ENCODE measurements at regions not wholly inside any gene's neighbourhood (a gene's known extent, or its start where the extent isn't known, plus 50 kb on each side); places are given as distances from the start of the nearest gene placed in this dataset.

DNA sequence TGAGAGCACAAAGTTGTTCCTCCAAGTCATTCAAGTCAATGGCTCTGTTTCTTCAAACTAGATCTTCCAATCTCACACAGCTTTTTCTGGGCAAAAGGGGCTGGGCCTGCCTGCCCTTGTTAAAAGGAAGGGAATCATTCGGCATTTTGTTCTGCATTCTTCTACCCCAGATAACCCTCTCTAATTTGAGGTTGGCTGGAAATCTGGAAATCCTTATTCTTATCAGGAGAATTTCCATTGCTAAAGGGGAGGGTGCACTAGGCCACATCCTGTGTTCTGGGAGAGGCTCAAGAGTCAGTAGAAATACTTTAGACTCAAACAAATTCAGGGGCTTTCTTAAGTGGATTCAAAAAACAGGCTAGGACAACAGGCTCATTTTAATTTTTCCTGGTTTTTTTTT lies 384.7 kb upstream of the ZNF462 start:
- TF ChIP-seq, protein P1, sequence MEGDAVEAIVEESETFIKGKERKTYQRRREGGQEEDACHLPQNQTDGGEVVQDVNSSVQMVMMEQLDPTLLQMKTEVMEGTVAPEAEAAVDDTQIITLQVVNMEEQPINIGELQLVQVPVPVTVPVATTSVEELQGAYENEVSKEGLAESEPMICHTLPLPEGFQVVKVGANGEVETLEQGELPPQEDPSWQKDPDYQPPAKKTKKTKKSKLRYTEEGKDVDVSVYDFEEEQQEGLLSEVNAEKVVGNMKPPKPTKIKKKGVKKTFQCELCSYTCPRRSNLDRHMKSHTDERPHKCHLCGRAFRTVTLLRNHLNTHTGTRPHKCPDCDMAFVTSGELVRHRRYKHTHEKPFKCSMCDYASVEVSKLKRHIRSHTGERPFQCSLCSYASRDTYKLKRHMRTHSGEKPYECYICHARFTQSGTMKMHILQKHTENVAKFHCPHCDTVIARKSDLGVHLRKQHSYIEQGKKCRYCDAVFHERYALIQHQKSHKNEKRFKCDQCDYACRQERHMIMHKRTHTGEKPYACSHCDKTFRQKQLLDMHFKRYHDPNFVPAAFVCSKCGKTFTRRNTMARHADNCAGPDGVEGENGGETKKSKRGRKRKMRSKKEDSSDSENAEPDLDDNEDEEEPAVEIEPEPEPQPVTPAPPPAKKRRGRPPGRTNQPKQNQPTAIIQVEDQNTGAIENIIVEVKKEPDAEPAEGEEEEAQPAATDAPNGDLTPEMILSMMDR (IDR thresholded peaks at IDR 0.05; ENCODE audit: poor library complexity, severe bottlenecking) = no peak
- H3K27me3 ChIP-seq (ENCODE audit: insufficient read depth, poor library complexity, severe bottlenecking) = no peaks in the 10 kb centered on the region
- H3K27ac ChIP-seq (ENCODE audit: poor library complexity, severe bottlenecking) = no peak overlapping the region
- no peak overlapping the region for H3K4me3 ChIP-seq (ENCODE audit: severe bottlenecking)
- DNase-seq (ENCODE audit: low spot score) = no peak
- no peaks in the 10 kb centered on the region for H3K36me3 ChIP-seq (ENCODE audit: low read depth)
- ATAC-seq (ENCODE audit: low read depth) = no peak
- H3K4me1 ChIP-seq (ENCODE audit: insufficient read depth, poor library complexity, severe bottlenecking) = peaks cover 17% of the 10 kb centered on the region
- no peaks in the 10 kb centered on the region for H3K9me3 ChIP-seq (ENCODE audit: severe bottlenecking)

GRCh38 chr9:106478727-106479126 lies 384.2 kb upstream of the ZNF462 start:
- Histone ChIP-seq H3K4me1 (ENCODE audit: insufficient read depth, poor library complexity, severe bottlenecking) (peaks cover 18% of the 10 kb centered on the region), H3K4me3 (ENCODE audit: severe bottlenecking) (no peak overlapping the region), H3K9me3 (ENCODE audit: severe bottlenecking) (no peaks in the 10 kb centered on the region), H3K27ac (ENCODE audit: poor library complexity, severe bottlenecking) (no peak overlapping the region), H3K36me3 (ENCODE audit: low read depth) (no peaks in the 10 kb centered on the region), H3K27me3 (ENCODE audit: insufficient read depth, poor library complexity, severe bottlenecking) (no peaks in the 10 kb centered on the region)
- no peak for ATAC-seq (ENCODE audit: low read depth)
- DNase-seq (ENCODE audit: low spot score) = no peak
- TF ChIP-seq, protein P1 (IDR thresholded peaks at IDR 0.05; ENCODE audit: poor library complexity, severe bottlenecking) = no peak

GRCh38 chr9:106479679-106480078 lies 383.3 kb upstream of the ZNF462 start:
- ATAC-seq (ENCODE audit: low read depth) = peak; percentile 65
- H3K9me3 ChIP-seq (ENCODE audit: severe bottlenecking) = no peaks in the 10 kb centered on the region
- no peak overlapping the region for H3K4me3 ChIP-seq (ENCODE audit: severe bottlenecking)
- H3K4me1 ChIP-seq (ENCODE audit: insufficient read depth, poor library complexity, severe bottlenecking) = peaks cover 18% of the 10 kb centered on the region
- DNase-seq (ENCODE audit: low spot score) = no peak
- TF ChIP-seq, protein P1 (IDR thresholded peaks at IDR 0.05; ENCODE audit: poor library complexity, severe bottlenecking) = no peak
- H3K27me3 ChIP-seq (ENCODE audit: insufficient read depth, poor library complexity, severe bottlenecking) = no peaks in the 10 kb centered on the region
- peak overlapping the region; percentile 18 for H3K27ac ChIP-seq (ENCODE audit: poor library complexity, severe bottlenecking)
- H3K36me3 ChIP-seq (ENCODE audit: low read depth) = no peaks in the 10 kb centered on the region

DNA sequence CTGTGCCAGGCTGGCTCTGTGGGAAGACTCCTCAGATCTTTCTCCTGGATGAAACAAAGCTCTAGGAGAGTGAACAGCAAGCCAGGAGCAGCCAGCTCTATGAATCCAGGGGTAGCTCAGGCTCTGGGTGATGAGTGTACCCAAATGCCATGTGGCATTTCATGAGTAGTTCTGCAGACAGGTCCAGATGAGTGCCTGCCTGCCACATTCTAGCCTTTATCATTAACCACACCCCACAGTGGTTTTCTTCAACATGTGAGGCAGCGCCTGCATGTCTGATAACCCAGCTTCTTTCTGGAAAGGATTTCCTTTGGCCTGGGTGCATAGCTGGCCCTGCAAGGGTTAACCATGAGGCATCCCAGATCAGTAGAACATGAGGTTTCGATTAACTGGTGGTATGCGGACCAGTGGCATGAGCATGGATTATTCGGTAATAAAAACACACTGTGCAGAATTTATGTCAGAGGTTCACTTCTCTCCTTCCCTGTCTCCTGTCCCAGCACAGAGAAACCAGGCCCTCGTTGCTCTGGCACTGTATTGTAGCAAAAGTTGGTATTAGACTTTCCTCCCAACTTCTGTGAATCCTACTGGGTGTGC lies 381.9 kb upstream of the ZNF462 start:
- DNase-seq (ENCODE audit: low spot score) = no peak

DNA sequence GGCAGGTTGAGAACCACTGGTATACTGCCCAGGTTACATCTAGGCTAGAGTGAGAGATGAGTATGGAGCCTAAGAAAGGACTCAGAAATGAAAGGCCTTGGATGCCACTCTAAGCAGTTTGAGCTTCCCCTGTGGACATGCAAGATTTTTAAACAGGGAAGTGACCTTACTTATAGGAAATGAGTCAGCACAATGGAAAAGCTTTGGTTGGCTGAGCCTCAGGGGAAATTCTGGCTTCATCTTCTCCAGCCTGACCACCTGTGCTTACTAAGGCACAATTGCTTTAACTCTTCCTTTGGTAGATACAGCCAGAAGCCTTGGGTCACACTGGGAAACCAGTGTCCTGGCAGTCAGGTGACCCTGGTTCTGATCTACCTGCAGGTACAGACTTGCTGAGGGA lies 380.2 kb upstream of the ZNF462 start:
- peak overlapping the region; percentile 45 for H3K27ac ChIP-seq (ENCODE audit: poor library complexity, severe bottlenecking)
- H3K4me1 ChIP-seq (ENCODE audit: insufficient read depth, poor library complexity, severe bottlenecking) = peaks cover 18% of the 10 kb centered on the region
- ATAC-seq (ENCODE audit: low read depth) (peak; percentile 84), DNase-seq (ENCODE audit: low spot score) (no peak)
- no peaks in the 10 kb centered on the region for H3K36me3 ChIP-seq (ENCODE audit: low read depth)
- no peaks in the 10 kb centered on the region for H3K27me3 ChIP-seq (ENCODE audit: insufficient read depth, poor library complexity, severe bottlenecking)
- TF ChIP-seq, protein P1 (IDR thresholded peaks at IDR 0.05; ENCODE audit: poor library complexity, severe bottlenecking) = no peak
- H3K4me3 ChIP-seq (ENCODE audit: severe bottlenecking) = no peak overlapping the region
- no peaks in the 10 kb centered on the region for H3K9me3 ChIP-seq (ENCODE audit: severe bottlenecking)

More for the DNA sequence above, 381.9 kb upstream of the ZNF462 start:
- Histone ChIP-seq H3K27ac (ENCODE audit: poor library complexity, severe bottlenecking) (no peak overlapping the region), H3K4me1 (ENCODE audit: insufficient read depth, poor library complexity, severe bottlenecking) (peaks cover 18% of the 10 kb centered on the region), H3K4me3 (ENCODE audit: severe bottlenecking) (no peak overlapping the region), H3K27me3 (ENCODE audit: insufficient read depth, poor library complexity, severe bottlenecking) (no peaks in the 10 kb centered on the region), H3K36me3 (ENCODE audit: low read depth) (no peaks in the 10 kb centered on the region), H3K9me3 (ENCODE audit: severe bottlenecking) (no peaks in the 10 kb centered on the region)
- ATAC-seq (ENCODE audit: low read depth) = no peak
- TF ChIP-seq, protein P1 (IDR thresholded peaks at IDR 0.05; ENCODE audit: poor library complexity, severe bottlenecking) = no peak

Data from RWPE2 (cell line).